Coronary artery (tissue), 2 donors: ENCODE measurements at regions not wholly inside any gene's neighbourhood (a gene's known extent, or its start where the extent isn't known, plus 50 kb on each side); places are given as distances from the start of the nearest gene placed in this dataset.

Source experiments
- DNase-seq: peaks from one replicate; pipeline ENCODE4 v3.0.0-alpha.2; 2017; ENCODE audit warnings: low spot score
- H3K27ac ChIP-seq, 2 donors: fragments of 200-600 bp; sonication (generic); one replicate each; pipeline ENCODE4 v1.5.1; 2016 to 2019
- H3K4me3 ChIP-seq: fragments of 200-600 bp; sonication (generic); 2 replicates; pipeline ENCODE4 v1.5.1; 2016; ENCODE audit warnings: mild to moderate bottlenecking, moderate library complexity
- TF ChIP-seq, protein P1 (sequence below): fragments of 200-600 bp; sonication (generic); IDR thresholded peaks from one replicate; pipeline ENCODE4 v1.5.1; 2019; ENCODE audit warnings: antibody characterized with exemption

DNA sequence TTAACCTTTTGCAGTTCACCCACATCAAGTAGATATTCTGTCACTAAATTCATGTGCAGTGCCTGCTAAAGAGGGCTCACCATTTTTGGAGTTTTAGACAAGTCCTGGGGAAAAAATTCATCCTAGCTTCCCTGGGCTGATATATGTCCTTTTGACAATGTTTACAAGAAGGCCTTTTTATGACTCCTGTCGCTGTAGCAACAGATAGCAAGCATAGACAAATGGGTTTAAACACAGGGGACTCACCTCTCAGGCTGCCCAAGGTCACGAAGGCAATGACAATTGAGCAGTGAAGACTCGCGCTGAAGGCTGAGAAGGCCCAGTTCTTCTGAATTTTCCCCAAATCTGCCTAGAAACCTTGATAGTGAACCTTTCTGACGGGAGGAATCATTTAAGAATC, 150.7 kb upstream of the CPM start:
- H3K27ac ChIP-seq: no peak overlapping the region
- TF ChIP-seq, protein P1, sequence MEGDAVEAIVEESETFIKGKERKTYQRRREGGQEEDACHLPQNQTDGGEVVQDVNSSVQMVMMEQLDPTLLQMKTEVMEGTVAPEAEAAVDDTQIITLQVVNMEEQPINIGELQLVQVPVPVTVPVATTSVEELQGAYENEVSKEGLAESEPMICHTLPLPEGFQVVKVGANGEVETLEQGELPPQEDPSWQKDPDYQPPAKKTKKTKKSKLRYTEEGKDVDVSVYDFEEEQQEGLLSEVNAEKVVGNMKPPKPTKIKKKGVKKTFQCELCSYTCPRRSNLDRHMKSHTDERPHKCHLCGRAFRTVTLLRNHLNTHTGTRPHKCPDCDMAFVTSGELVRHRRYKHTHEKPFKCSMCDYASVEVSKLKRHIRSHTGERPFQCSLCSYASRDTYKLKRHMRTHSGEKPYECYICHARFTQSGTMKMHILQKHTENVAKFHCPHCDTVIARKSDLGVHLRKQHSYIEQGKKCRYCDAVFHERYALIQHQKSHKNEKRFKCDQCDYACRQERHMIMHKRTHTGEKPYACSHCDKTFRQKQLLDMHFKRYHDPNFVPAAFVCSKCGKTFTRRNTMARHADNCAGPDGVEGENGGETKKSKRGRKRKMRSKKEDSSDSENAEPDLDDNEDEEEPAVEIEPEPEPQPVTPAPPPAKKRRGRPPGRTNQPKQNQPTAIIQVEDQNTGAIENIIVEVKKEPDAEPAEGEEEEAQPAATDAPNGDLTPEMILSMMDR: no peak
- no peak for DNase-seq
- no peak overlapping the region for H3K4me3 ChIP-seq

DNA sequence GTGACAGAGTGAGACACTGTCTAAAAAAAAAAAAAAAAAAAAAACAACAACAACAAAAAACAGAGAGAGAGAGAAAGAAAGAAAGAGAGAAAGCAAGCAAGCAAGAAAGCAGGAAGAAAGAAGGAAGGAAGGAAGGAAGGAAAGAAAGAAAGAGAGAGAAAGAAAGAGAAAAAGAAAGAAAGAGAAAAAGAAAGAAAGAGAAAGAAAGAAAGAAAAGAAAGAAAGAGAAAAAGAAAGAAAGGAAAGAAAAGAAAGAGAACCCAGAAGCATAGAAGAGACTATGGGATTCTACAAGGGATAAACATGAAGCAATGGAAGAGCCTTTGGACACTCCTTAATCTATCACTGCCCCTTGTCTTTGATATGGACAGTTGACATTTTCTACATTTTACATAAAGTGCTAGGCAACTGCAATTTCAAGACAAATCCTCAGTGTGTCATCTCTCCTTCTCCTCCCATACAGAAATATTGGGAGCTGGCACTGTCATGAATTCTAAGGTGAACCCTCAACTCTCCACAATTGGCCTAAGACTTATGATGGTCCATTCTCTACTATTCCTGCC, 151.9 kb upstream of the CPM start:
- TF ChIP-seq, protein P1: no peak
- no peak overlapping the region for H3K4me3 ChIP-seq
- no peak for DNase-seq
- H3K27ac ChIP-seq: no peak overlapping the region

DNA sequence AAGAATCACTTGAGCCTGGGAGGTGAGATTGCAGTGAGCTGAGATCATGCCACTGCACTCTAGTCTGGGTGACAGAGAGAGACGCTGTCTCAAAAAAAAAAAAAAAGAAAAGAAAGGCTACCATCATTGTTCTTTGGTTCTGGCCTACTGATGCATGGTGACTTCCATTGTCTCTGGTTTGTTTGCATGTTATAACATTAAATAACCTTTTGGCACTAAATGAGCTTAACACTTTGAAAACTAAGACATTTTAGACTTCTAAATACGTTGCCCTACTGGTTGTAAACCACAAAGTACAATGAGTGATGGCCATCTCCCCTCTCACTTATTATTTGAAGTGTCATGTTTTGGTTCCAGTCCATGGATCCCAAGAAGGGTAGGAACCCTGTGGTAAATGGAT, 152.9 kb upstream of the CPM start:
- DNase-seq: no peak
- no peak overlapping the region for H3K27ac ChIP-seq
- TF ChIP-seq, protein P1: no peak
- no peak overlapping the region for H3K4me3 ChIP-seq

DNA sequence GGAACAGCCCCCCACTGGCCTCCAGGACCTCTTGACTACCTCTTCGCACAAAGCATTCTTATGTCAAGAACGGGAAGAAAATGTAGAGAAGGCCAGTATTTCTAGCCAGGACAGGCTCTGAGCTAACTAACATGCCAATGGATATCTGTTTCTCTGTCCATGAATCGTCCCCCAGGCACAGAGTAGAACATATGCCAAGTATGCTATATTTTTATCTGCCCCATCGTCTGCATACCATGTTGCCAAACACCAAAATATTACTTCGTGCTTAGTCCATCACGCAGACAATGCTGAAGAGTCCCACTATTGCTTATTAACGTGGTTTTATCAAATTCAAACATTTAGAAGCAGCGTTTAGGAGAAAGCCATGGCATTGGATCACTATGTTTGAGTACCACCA, 151.4 kb upstream of the CPSF6 start:
- Histone ChIP-seq H3K27ac (no peak overlapping the region), H3K4me3 (no peak overlapping the region)
- DNase-seq: no peak
- TF ChIP-seq, protein P1: no peak

DNA sequence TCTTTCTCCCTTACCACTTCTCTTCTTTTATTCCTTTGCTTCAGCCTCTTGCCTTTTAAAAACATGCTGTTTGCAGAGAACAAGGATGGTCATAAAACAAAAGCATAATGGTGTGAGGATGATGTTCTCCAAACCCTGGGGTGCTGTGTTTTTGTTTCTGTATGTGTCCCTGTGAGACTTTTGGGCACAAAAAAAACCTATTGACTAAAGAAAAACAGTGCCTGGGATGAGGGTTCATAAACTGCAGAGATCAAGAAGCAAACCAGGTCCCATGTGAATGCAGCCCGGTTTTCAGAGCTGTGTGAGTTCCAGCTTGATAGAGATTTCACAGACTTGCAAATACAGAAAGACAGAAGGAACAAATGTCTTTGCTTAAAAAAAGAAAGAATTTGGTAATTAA, 148.6 kb upstream of the CPSF6 start:
- no peak overlapping the region for H3K27ac ChIP-seq
- no peak overlapping the region for H3K4me3 ChIP-seq
- no peak for DNase-seq
- TF ChIP-seq, protein P1: no peak

DNA sequence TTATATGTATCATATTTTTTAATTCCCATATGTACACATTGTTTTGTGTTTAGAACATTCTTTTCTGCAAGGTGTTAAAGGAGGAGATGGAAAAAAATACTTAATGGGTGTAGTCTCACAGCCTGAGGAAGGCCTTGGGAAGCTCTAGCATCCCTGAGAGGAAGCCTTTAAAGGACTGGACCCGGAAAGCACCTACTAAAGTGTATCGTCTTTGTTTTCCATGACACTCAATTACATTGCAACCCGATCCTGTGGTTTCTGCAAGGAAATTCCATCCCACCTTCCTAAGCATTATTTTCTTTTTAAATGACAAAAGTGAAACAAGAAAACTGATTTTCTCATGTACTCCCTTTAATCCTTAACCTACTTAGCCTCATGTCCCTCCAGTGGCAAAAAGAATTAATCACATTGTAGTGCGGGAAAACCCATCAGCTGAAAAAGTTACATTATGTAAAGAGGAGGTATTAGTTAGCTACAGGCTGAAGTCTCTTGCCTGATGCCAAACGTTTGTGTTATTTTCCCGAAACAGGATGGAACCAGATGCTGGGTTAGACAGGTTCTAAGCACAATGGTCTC, 147.8 kb upstream of the CPSF6 start:
- TF ChIP-seq, protein P1: no peak
- no peak for DNase-seq
- Histone ChIP-seq H3K27ac (no peak overlapping the region), H3K4me3 (no peak overlapping the region)

DNA sequence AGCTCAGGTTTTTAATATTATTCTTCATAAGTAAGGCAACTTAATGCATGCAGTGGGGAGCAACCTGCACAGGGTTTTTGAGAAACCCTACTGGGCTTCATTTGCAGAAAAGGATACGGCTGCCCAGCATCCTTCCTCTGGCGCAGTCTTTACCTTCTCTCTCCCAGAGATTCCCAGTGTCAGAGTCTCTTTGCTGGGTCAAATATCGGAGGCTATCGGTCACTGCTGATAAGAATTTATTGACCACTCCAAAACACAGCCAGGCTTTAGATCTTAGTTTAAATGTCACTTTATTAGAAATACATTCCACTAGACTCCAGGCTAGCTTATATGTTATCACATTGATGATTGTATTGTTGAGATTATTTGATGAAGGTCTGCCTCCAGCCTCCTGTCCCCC, 147.2 kb upstream of the CPSF6 start:
- no peak overlapping the region for H3K4me3 ChIP-seq
- H3K27ac ChIP-seq: no peak overlapping the region
- TF ChIP-seq, protein P1: no peak
- no peak for DNase-seq
